Thymus (tissue), 11 donors: ENCODE measurements at regions not wholly inside any gene's neighbourhood (a gene's known extent, or its start where the extent isn't known, plus 50 kb on each side); places are given as distances from the start of the nearest gene placed in this dataset.

ENCODE experiments used
- DNase-seq, 9 donors: peaks; one replicate each; pipeline ENCODE4 v3.0.0-alpha.2; 2013; ENCODE audit warnings: low spot score in 9 of 9, low read depth in 6 of 9, missing footprints in 1 of 9
- H3K27ac ChIP-seq, 2 donors: one replicate each; pipeline ENCODE4 v1.5.1; 2013; ENCODE audit warnings: control low read depth in 1 of 2, low read depth in 1 of 2, low read length in 1 of 2, mild to moderate bottlenecking in 1 of 2, moderate library complexity in 1 of 2
- H3K27me3 ChIP-seq, 2 donors: one replicate each; pipeline ENCODE4 v1.5.1; 2013; ENCODE audit warnings: low read length in 1 of 2; ENCODE audit not compliant: control insufficient read depth in 2 of 2, insufficient read depth in 1 of 2
- H3K36me3 ChIP-seq, 2 donors: one replicate each; pipeline ENCODE4 v1.5.1; 2013; ENCODE audit warnings: low read length in 1 of 2, mild to moderate bottlenecking in 1 of 2, moderate library complexity in 1 of 2; ENCODE audit not compliant: control insufficient read depth in 2 of 2, insufficient read depth in 2 of 2
- H3K4me1 ChIP-seq, 2 donors: one replicate each; pipeline ENCODE4 v1.5.1; 2013; ENCODE audit warnings: low read length in 2 of 2; ENCODE audit not compliant: control insufficient read depth in 2 of 2, insufficient read depth in 2 of 2
- H3K4me3 ChIP-seq, 2 donors: one replicate each; pipeline ENCODE4 v1.5.1; 2013; ENCODE audit warnings: low read length in 2 of 2, control low read depth in 1 of 2, mild to moderate bottlenecking in 1 of 2
- H3K9me3 ChIP-seq, 2 donors: one replicate each; pipeline ENCODE4 v1.5.1; 2013; ENCODE audit warnings: low read length in 1 of 2, mild to moderate bottlenecking in 1 of 2; ENCODE audit not compliant: control insufficient read depth in 2 of 2, insufficient read depth in 1 of 2
- WGBS: extraction: QIAGEN DNeasy Blood & Tissue Kit; methylation state at CpG from one replicate; pipeline ENCODE4 v1.1.7; 2013; 5-methylcytosine and 5-hydroxymethylcytosine counted together
- donor health status: healthy.

DNA sequence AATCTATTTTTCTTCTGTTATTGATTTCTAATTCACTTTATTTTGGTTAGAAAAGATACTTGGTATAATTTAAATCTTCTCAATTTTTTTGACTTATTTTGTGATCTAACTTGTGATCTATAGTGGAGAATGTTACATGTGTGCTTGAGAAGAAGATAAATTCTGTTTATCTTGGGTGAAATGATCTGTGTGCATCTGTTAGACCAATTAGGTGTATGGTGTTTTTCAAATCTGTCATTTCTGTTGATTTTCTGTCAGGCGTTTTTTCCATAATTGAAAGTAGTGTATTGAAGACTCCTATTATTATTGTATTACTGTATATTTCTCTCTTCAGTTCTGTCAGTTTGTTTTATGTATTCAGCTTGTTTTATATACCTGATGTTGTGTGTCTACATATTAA is 1668.3 kb downstream of the PLA2G4A start:
- no peak for DNase-seq

DNA sequence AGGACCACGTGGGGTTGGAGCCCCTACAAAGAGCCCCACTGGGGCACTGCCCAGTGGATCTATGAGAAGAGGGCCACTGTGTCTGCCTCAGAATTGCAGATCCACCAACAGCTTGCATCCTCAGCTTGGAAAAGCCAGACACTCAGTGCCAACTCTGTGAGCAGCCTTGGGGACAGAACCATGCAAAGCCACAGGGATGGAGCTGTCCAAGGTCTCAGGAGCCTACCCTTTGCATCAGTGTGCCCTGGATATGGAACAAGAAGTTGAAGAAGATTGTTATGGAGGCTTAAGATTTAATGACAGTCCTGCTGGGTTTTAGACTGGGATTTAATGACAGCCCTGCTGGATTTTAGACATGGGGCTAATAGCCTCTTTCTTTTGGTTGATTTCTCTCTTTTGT is 1670.9 kb downstream of the PLA2G4A start:
- WGBS: 73% methylated on average over 1 of the region's 1 CpG

More for the DNA sequence above, 1668.3 kb downstream of the PLA2G4A start:
- Histone ChIP-seq H3K9me3 (no peaks in the 10 kb centered on the region), H3K4me3 (no peak overlapping the region), H3K27ac (no peak overlapping the region), H3K36me3 (no peaks in the 10 kb centered on the region), H3K4me1 (no peaks in the 10 kb centered on the region), H3K27me3 (no peaks in the 10 kb centered on the region)
- WGBS: 91% methylated on average over 1 of the region's 1 CpG

DNA sequence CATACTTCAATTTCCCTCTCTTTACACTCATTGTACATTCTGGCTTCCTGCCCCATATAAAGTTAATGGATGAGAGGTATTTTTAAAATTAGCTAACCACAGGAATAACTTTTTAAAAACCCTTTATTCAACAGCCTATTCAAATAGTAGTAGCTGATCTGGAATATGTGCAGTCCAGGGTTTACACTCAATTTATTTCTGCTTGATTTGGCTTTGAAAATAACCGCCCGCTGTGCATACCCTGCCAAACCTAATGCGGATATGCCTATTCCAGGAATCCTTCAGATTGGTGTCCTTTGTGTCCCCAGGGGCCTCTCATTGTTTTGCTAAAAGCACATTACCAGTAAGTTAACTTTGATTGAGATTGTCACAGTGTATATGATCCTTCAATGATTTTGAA is 1686.2 kb downstream of the PLA2G4A start:
- Histone ChIP-seq H3K9me3 (no peaks in the 10 kb centered on the region), H3K27ac (no peak overlapping the region), H3K4me1 (no peaks in the 10 kb centered on the region), H3K27me3 (no peaks in the 10 kb centered on the region), H3K36me3 (no peaks in the 10 kb centered on the region), H3K4me3 (no peak overlapping the region)
- 94% methylated on average over 3 of the region's 3 CpGs for WGBS
- DNase-seq: no peak

More for the DNA sequence above, 1670.9 kb downstream of the PLA2G4A start:
- H3K36me3 ChIP-seq: no peaks in the 10 kb centered on the region
- no peak for DNase-seq
- H3K4me1 ChIP-seq: no peaks in the 10 kb centered on the region
- no peak overlapping the region for H3K27ac ChIP-seq
- H3K9me3 ChIP-seq: no peaks in the 10 kb centered on the region
- no peaks in the 10 kb centered on the region for H3K27me3 ChIP-seq
- no peak overlapping the region for H3K4me3 ChIP-seq

DNA sequence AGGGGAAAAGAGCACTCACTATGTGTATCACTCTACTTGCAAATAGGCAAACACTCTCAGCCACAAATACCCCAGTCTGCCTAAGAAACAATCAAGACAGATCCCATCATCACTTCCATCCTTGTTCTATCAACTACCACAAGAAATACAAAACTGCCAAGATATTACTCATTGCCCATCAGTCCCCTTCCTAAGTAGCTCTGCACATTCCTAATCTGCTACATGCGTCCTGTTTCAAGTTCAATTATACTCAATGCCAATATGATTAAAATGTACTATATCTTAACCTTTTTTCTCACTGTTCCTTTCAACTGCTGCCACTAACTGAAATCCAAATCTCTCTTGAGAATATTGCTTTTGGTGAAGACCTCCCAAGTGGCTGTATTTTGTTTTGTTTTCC is 1688.4 kb downstream of the PLA2G4A start:
- WGBS: 93% methylated on average over 1 of the region's 1 CpG
- DNase-seq: no peak
- H3K27ac ChIP-seq: no peak overlapping the region

DNA sequence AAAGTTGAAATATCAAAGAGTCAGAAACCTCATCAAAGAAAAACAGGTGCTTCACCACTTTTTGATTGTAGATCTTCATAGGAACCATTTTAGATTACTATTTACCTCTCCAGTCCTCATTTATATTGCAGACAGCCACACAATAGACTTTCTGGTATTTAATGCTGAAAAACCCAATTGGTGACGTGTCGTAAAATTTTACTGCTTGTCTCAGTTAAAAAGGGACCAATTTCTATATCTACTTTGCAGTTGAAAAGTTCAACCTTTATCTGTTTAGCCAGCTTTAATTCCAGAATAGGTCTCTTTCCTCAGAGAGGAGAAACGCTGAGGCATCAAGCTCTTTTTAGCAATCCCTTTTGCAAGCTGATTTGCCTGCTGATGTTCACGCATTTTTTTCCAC is 1722.4 kb downstream of the PLA2G4A start:
- no peak for DNase-seq
- Histone ChIP-seq H3K4me3 (no peak overlapping the region), H3K9me3 (no peaks in the 10 kb centered on the region), H3K36me3 (no peaks in the 10 kb centered on the region), H3K27ac (no peak overlapping the region), H3K4me1 (no peaks in the 10 kb centered on the region), H3K27me3 (no peaks in the 10 kb centered on the region)
- WGBS: 62% methylated on average over 4 of the region's 4 CpGs

More for the DNA sequence above, 1688.4 kb downstream of the PLA2G4A start:
- H3K36me3 ChIP-seq: no peaks in the 10 kb centered on the region
- no peaks in the 10 kb centered on the region for H3K27me3 ChIP-seq
- H3K4me1 ChIP-seq: no peaks in the 10 kb centered on the region
- H3K4me3 ChIP-seq: no peak overlapping the region
- H3K9me3 ChIP-seq: no peaks in the 10 kb centered on the region

DNA sequence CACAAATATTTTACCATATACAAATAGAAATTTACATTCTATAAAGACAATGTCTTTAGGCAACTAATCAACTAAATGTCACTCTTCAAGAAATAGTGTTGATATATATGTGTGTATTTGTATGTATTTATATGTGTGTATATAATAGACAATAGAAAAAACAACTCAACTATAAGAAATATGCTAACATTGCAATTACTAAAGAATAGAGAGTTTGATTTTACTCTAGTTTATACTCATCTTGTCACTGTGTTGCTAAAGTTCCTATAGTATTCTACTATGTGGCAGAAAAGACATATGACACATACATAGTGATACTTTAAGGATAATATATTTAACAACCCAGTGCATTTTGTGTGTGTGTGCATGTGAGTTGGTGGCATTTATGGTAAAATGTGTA is 1728.3 kb downstream of the PLA2G4A start:
- no peaks in the 10 kb centered on the region for H3K27me3 ChIP-seq
- H3K27ac ChIP-seq: no peak overlapping the region
- no peaks in the 10 kb centered on the region for H3K36me3 ChIP-seq
- no peak for DNase-seq
- H3K9me3 ChIP-seq: no peaks in the 10 kb centered on the region
- H3K4me3 ChIP-seq: no peak overlapping the region
- H3K4me1 ChIP-seq: no peaks in the 10 kb centered on the region

DNA sequence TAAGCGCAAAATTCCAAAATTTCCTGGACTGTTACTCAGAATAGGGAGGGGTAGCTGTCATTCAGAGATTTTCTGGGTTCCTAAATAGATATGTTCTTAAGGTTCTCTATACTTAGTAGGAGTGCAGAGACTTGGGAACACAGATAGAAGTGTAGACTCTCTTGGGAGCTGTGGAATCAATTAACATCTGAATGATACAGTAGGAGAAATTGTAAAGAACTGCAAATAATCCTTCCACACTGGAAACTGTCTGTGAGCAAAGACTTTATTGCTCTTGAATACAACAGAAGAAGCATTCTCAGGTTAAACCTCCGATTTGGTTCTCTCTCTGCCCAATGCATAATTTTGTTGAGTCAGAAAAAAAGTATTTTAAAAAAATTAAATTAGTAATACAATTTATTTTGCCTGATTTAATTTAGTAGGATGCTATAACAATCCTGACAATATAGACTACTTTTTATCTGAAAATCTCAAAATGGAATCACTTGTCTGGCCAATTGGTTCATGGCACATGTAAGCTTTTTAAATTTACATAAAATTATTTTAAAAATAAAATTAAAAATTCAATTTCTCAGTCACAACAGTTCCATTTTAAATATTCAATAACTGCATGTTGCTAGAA is 1754.3 kb downstream of the PLA2G4A start:
- no peak for DNase-seq
- WGBS: 87% methylated on average over 2 of the region's 2 CpGs
- H3K27me3 ChIP-seq: no peaks in the 10 kb centered on the region
- H3K27ac ChIP-seq: no peak overlapping the region
- H3K4me1 ChIP-seq: no peaks in the 10 kb centered on the region
- no peak overlapping the region for H3K4me3 ChIP-seq
- H3K9me3 ChIP-seq: no peaks in the 10 kb centered on the region
- H3K36me3 ChIP-seq: no peaks in the 10 kb centered on the region

DNA sequence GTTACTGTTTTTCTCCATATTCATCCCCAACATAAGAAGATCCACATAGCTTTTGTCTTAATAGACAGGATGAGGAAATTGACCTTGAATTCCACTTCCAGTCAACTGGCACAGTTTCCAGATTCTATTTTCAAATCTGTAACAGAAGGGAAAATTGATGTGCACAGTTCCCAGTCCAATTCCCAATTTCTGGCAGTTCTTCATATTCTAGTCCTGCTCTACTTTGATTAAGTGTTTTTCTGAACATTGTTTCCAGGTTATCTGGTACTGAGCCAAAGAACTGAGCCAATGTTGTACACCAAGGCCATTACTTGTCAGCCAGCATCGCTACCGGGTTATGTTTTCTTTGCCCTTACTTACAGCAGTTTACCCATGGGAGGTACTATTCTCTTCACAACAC is 1755.4 kb downstream of the PLA2G4A start:
- 96% methylated on average over 2 of the region's 2 CpGs for WGBS
- no peak for DNase-seq
- H3K4me1 ChIP-seq: no peaks in the 10 kb centered on the region
- H3K27ac ChIP-seq: no peak overlapping the region
- no peaks in the 10 kb centered on the region for H3K9me3 ChIP-seq
- no peaks in the 10 kb centered on the region for H3K27me3 ChIP-seq
- H3K4me3 ChIP-seq: no peak overlapping the region
- H3K36me3 ChIP-seq: no peaks in the 10 kb centered on the region

DNA sequence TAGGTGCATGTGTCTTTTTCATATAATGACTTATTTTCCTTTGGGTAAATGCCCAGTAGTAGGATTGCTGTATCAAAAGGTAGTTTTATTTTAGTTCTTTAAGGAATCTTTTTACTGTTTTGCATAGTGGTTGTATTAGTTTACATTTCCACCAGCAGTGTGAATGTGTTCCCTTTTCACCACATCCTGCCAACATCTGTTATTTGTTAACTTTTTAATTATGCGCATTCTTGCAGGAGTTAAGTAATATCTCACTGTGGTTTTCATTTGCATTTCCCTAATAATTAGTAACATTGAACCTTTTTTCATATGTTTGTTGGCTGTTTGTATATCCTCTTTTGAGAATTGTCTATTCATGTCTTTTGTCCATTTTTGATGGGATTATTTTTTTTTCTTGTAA is 1761.9 kb downstream of the PLA2G4A start:
- 97% methylated on average over 1 of the region's 1 CpG for WGBS
- Histone ChIP-seq H3K27ac (no peak overlapping the region), H3K27me3 (no peaks in the 10 kb centered on the region), H3K4me3 (no peak overlapping the region), H3K36me3 (no peaks in the 10 kb centered on the region), H3K9me3 (no peaks in the 10 kb centered on the region), H3K4me1 (no peaks in the 10 kb centered on the region)
- DNase-seq: no peak
